GM21576 (cell line): ENCODE measurements at regions not wholly inside any gene's neighbourhood (a gene's known extent, or its start where the extent isn't known, plus 50 kb on each side); places are given as distances from the start of the nearest gene placed in this dataset.

Experiments
- ATAC-seq: cut with Tn5 transposase; IDR thresholded peaks from one replicate; pipeline ENCODE4 v1.9.1; 2021; ENCODE audit warnings: mild to moderate bottlenecking, moderate library complexity; ENCODE audit not compliant: unreplicated experiment

- no peak for ATAC-seq
These were observed 63.4 kb upstream of the PPP2R5A start for GRCh38 chr1:212221801-212222200.

GRCh38 chr1:212224102-212224501, 61.1 kb upstream of the PPP2R5A start:
- no peak for ATAC-seq

GRCh38 chr1:212225416-212225815, 59.8 kb upstream of the PPP2R5A start:
- no peak for ATAC-seq

GRCh38 chr1:212225871-212226302, 59.3 kb upstream of the PPP2R5A start:
- ATAC-seq, result no peak

- ATAC-seq, result no peak
These were observed 58.7 kb upstream of the PPP2R5A start for GRCh38 chr1:212226467-212226866.

GRCh38 chr1:212228076-212228475, 57.1 kb upstream of the PPP2R5A start:
- ATAC-seq, result no peak

GRCh38 chr1:212228591-212229119, 56.6 kb upstream of the PPP2R5A start:
- ATAC-seq, result no peak

- no peak for ATAC-seq
These were observed 55.6 kb upstream of the PPP2R5A start for GRCh38 chr1:212229654-212230053.

GRCh38 chr1:212230329-212230728, 54.9 kb upstream of the PPP2R5A start:
- no peak for ATAC-seq

- no peak for ATAC-seq
These were observed 53.8 kb upstream of the PPP2R5A start for GRCh38 chr1:212231372-212231771.

- no peak for ATAC-seq
These were observed 53.1 kb upstream of the PPP2R5A start for GRCh38 chr1:212232090-212232489.

GRCh38 chr1:212233321-212233720, 51.9 kb upstream of the PPP2R5A start:
- no peak for ATAC-seq

GRCh38 chr1:212234431-212235395, 50.5 kb upstream of the PPP2R5A start:
- peak; percentile 79 for ATAC-seq
